H1 (cell line): ENCODE measurements at regions not wholly inside any gene's neighbourhood (a gene's known extent, or its start where the extent isn't known, plus 50 kb on each side); places are given as distances from the start of the nearest gene placed in this dataset.

ENCODE experiments used
- BACH1 ChIP-seq: IDR thresholded peaks from 2 replicates; pipeline ENCODE4 v1.6.1; 2012; ENCODE audit warnings: low read length, improper control_type of control experiment
- BRCA1 ChIP-seq: IDR thresholded peaks from 2 replicates; pipeline ENCODE4 v1.6.1; 2012; ENCODE audit warnings: low read depth, low read length, improper control_type of control experiment
- CBX8 ChIP-seq: fragments of 300-800, 300-1000 bp; sonication (generic); IDR thresholded peaks from 2 replicates; pipeline ENCODE4 v1.7.1; 2016; ENCODE audit warnings: low read depth, low read length, borderline replicate concordance
- GABPA ChIP-seq: IDR thresholded peaks from 2 replicates; pipeline ENCODE4 v1.6.1; 2011; ENCODE audit warnings: mild to moderate bottlenecking, low read length, moderate library complexity, borderline replicate concordance; ENCODE audit not compliant: insufficient read depth
- HDAC6 ChIP-seq: IDR thresholded peaks from one replicate; pipeline ENCODE4 v1.7.1; 2012; ENCODE audit warnings: low read depth, mild to moderate bottlenecking, inconsistent platforms, low read length, moderate library complexity
- NRF1 ChIP-seq: IDR thresholded peaks from 2 replicates; pipeline ENCODE4 v1.6.1; 2011; ENCODE audit warnings: mild to moderate bottlenecking, low read depth, low read length, improper control_type of control experiment
- POLR2A ChIP-seq, 2 experiments: IDR thresholded peaks; 1 replicate in 1 of 2; 2 replicates in 1 of 2; pipeline ENCODE4 v1.6.1; 2011; ENCODE audit warnings: low read depth in 2 of 2, low read length in 2 of 2, mild to moderate bottlenecking in 2 of 2; ENCODE audit errors: control extremely low read depth in 1 of 2
- RFX5 ChIP-seq: IDR thresholded peaks from 2 replicates; pipeline ENCODE4 v1.6.1; 2011; ENCODE audit warnings: low read depth, low read length, improper control_type of control experiment, borderline replicate concordance
- ZNF274 ChIP-seq: IDR thresholded peaks from 2 replicates; pipeline ENCODE4 v1.7.0; 2012; ENCODE audit warnings: low read length, borderline replicate concordance; ENCODE audit errors: extremely low read depth
- TF ChIP-seq, protein P1 (sequence below): IDR thresholded peaks from 2 replicates; pipeline ENCODE4 v1.6.1; 2011; ENCODE audit warnings: low read depth, mild to moderate bottlenecking, low read length; ENCODE audit not compliant: insufficient read depth
- TF ChIP-seq, protein P2 (sequence below): IDR thresholded peaks from 2 replicates; pipeline ENCODE4 v1.6.1; 2012; ENCODE audit warnings: inconsistent platforms

DNA sequence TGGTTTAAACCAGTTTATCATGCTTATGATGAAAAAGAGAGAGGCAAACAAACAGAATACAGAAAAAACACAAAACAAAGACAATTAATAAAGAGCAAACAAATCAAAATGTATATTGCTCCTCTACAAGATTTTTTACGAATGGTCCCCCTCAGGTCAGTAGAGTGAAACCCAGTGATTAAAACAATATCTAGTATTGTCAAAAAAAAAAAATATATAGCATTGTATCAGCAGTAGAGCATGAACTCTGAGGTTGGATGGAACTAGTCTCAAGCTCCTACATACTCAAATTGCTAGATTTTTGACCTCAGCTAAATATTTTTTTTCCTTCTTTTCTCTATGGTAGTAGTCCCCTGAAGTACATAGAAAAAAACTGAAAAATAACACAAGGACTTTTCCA is 290.3 kb upstream of the LUZP2 start:
- TF ChIP-seq BACH1: no peak
- TF ChIP-seq, protein P1, sequence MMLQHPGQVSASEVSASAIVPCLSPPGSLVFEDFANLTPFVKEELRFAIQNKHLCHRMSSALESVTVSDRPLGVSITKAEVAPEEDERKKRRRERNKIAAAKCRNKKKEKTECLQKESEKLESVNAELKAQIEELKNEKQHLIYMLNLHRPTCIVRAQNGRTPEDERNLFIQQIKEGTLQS: no peak
- TF ChIP-seq POLR2A (IDR thresholded peaks at IDR 0.05; ENCODE audit: control extremely low read depth in 1 of 2, low read depth in 2 of 2, low read length in 2 of 2): no peak
- no peak for TF ChIP-seq BRCA1
- TF ChIP-seq RFX5: no peak
- TF ChIP-seq, protein P2, sequence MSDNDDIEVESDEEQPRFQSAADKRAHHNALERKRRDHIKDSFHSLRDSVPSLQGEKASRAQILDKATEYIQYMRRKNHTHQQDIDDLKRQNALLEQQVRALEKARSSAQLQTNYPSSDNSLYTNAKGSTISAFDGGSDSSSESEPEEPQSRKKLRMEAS: no peak
- no peak for TF ChIP-seq ZNF274
- no peak for TF ChIP-seq NRF1
- TF ChIP-seq HDAC6: no peak
- no peak for TF ChIP-seq CBX8
- TF ChIP-seq GABPA: no peak
